Adrenal gland (tissue), 5 donors: ENCODE measurements at regions not wholly inside any gene's neighbourhood (a gene's known extent, or its start where the extent isn't known, plus 50 kb on each side); places are given as distances from the start of the nearest gene placed in this dataset.

Experiments
- CTCF ChIP-seq, 6 experiments: fragments of 450-650 bp in 4 of 6; fragments of 200-600 bp in 2 of 6; sonication (generic) in 1 of 6; IDR thresholded peaks; 1 replicate in 5 of 6; 2 replicates in 1 of 6; pipeline versions ENCODE4 v1.5.1 to v1.8.0; 2016 to 2021; ENCODE audit warnings: antibody characterized with exemption in 6 of 6, mild to moderate bottlenecking in 2 of 6, moderate library complexity in 1 of 6
- POLR2A ChIP-seq, 2 donors: fragments of 450-650 bp; IDR thresholded peaks; one replicate each; pipeline ENCODE4 v1.6.1; 2017; ENCODE audit warnings: antibody characterized with exemption in 2 of 2, mild to moderate bottlenecking in 2 of 2, moderate library complexity in 1 of 2
- donor health status: DM: no; HTN: no; CAD: no.

GRCh38 chr4:131609039-131609438 lies 1540.1 kb upstream of the PCDH10 start:
- no peak for TF ChIP-seq CTCF (IDR thresholded peaks at IDR 0.05)
- TF ChIP-seq POLR2A (IDR thresholded peaks at IDR 0.05) = no peak
